HG02973 (cell line): ENCODE measurements at regions not wholly inside any gene's neighbourhood (a gene's known extent, or its start where the extent isn't known, plus 50 kb on each side); places are given as distances from the start of the nearest gene placed in this dataset.
"Not testable (repeated sequence)": the region's sequence is repeated elsewhere in the genome, so short reads cannot be mapped to it uniquely, and the experiment has no call there.

ENCODE experiments used
- ATAC-seq: cut with Tn5 transposase; IDR thresholded peaks from one replicate; pipeline ENCODE4 v1.9.1; 2021; ENCODE audit warnings: moderate library complexity; ENCODE audit not compliant: unreplicated experiment

- ATAC-seq, result no peak
Observed at GRCh38 chr7:13737563-13737962, 251.9 kb downstream of the ETV1 start.

- ATAC-seq, result no peak
Observed at GRCh38 chr7:13742126-13742525, 247.3 kb downstream of the ETV1 start.

DNA sequence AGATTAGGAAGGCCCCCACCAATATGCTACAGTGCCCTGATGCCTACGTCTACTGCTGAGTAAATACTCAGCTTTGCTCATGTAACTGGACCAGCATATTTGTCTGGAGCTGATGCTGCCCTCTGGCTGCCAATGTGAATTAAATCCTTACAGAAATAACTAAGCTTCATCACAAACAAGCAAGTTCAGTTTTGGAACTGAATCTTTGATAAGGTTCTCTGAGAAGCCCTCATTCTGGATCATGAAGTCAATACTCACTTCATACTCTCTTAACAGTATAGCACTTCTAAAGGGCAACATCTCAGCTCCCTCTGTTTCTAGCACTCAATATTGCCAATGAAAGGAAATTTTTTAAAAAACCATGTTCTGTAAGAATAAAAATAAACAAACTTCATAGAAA lies 246.7 kb downstream of the ETV1 start:
- ATAC-seq, result no peak

GRCh38 chr7:13743226-13743625 lies 246.2 kb downstream of the ETV1 start:
- no peak for ATAC-seq

- ATAC-seq, result no peak
Observed at GRCh38 chr7:13745530-13745929, 243.9 kb downstream of the ETV1 start.

- ATAC-seq, result no peak
Observed at GRCh38 chr7:13748998-13749397, 240.5 kb downstream of the ETV1 start.

GRCh38 chr7:13749636-13750035 lies 239.8 kb downstream of the ETV1 start:
- no peak for ATAC-seq

- no peak for ATAC-seq
Observed at GRCh38 chr7:13751766-13752165, 237.7 kb downstream of the ETV1 start.

DNA sequence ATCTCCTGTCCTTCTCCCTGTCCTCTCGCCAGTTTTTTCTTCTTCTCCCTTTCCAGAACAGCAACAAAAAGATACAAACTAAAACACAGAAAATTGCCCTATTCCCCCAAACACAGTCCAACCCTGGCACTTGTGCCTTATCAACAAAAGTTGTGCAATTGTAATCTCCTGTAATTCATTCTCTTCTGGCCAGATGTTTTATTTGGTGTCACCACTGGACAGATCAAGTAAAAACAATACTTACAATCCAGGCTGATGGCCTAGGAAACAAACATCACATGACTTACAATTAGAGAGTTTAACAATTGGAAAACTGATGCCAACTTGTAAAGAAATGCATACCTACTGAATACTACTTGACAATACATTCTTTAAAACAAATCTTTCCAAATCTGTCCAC lies 231.6 kb downstream of the ETV1 start:
- ATAC-seq, result no peak

DNA sequence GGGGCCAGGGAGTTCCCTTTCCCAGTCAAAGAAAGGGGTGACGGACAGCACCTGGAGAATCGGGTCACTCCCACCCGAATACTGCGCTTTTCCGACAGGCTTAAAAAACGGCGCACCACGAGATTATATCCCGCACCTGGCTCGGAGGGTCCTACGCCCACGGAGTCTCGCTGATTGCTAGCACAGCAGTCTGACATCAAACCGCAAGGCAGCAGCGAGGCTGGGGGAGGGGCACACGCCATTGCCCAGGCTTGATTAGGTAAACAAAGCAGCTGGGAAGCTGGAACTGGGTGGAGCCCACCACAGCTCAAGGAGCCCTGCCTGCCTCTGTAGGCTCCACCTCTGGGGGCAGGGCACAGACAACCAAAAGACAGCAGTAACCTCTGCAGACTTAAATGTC lies 223.6 kb downstream of the ETV1 start:
- not testable (repeated sequence) for ATAC-seq

DNA sequence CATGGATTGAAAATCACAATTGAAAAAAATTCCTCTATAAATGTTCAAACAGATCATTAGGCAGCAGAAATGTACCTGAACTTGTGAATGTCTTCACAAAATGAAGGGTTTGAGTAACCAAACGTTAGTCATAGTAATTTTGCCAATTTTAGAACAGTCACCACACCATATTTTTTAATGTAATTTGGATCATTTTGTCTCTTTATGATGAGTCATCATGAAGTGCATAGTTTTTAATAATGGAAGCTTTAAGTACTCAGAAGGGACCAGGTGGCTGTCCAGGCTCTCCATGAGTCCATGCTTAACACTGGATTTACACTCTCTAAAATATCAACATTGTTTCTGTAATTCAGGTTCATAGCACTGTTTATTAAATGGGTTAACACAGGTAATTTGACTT lies 219.2 kb downstream of the ETV1 start:
- no peak for ATAC-seq

- ATAC-seq, result no peak
Observed at GRCh38 chr7:13774976-13775375, 214.5 kb downstream of the ETV1 start.

DNA sequence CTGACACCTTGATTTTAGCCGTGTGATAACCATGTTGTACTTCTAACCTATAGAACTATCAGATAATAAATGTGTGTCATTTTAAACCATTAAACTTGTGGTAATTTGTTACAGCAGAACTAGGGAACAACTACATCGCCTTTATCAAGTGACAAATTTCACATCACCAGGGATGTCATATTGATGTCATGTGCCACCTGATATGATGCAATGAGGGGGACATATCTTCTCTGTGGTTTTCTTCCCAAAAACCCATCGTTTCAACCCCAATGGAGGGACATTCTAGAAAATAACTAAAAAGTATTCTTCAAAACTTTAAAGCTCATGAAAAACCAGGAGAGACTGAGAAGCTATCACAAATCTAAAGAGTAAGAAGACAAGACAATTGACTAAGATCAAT lies 212.2 kb downstream of the ETV1 start:
- ATAC-seq, result no peak

DNA sequence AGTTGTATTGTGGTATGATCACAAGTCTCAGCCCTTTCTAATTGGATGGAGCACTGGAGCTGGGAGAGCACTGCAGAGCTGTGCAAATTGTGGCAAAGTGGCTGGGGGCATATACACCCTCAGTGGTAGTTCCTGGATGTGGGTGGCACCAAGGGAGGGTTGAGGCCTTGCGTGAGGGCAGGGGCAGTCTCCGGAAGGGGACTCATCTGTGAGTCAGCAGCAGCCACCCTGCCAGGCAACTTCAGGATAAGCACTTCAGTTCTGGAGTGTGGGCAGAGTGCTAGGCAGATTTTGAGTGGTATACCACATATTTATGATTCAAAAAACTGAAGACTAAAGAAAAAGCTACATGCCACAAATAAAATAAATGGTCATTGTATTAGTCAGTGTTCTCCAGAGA lies 210.5 kb downstream of the ETV1 start:
- ATAC-seq, result no peak

DNA sequence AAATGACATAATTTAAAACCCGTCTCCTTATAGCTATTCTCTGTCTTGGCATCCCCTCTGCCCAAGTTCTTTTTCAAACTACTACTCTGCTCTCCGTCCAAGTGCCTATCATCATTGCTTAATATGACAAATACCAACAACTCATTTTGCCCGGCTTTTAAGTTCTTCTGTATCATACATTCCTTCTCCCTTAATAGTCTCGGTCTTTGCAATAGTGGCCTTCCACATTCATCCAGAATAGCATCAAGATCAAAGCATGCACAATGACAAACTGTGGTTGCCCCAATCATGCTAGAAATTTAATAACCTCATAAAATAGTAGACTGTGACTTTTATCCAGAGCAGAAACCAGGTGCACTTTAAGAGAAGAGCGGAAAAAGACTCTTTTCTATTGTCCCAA lies 198.9 kb downstream of the ETV1 start:
- ATAC-seq, result no peak

GRCh38 chr7:13792208-13792607 lies 197.3 kb downstream of the ETV1 start:
- no peak for ATAC-seq

DNA sequence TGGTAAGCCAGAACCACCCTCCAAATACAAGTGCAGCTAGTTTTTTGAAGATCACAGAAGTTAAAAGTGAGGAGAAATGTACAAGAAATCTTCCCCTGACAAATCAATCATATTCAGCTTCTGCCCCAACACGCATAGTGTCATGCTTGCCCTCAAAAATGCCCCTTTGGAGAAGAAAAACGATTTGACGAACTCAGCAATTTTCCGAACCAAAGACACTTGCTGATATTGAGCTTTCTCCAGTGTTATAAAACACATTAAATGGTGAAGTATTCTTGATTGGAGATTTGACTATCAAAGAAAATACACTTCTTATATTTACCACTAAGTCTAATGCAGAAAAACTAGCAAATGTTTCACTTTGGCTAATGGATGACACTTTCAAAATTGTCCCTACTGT lies 195.5 kb downstream of the ETV1 start:
- no peak for ATAC-seq

- ATAC-seq, result no peak
Observed at GRCh38 chr7:13794581-13794980, 194.9 kb downstream of the ETV1 start.

DNA sequence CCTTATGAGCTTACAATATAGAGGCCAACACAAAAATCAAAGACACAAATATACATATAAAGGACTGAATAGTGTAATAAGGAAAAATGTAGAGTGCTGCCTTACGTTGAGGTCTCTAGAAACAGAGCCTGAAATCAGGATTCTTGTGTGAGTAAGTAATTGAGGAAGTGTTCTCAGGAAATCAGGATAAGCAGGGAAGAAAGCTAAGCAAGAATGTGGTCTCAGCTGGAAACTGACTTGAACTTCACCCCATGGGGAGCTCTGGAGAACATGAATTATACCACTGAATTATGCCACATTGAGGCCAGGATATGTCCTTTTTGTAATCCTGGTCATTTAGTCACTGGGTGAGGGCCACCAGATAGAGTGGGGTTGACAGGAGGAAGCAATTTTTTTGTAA lies 191.9 kb downstream of the ETV1 start:
- no peak for ATAC-seq

- no peak for ATAC-seq
Observed at GRCh38 chr7:13800694-13801448, 188.6 kb downstream of the ETV1 start.

DNA sequence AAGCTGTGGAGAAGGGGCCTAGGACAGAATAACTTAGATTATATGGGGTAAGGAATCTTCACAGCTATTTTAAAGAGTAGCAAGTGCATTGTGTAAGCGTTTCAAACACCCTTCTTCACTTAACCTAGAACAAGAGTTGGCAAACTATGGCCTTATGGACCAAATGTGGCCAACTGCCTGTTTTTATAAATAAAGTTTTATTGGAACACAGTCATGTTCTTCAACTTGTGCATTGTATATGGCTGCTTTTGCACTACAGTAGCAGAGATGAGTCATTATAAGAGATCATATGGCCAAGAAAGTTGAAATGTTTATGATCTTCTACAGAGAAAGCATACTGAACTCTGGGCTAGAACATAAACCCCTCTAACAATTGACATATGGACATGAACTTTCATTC lies 187.8 kb downstream of the ETV1 start:
- ATAC-seq, result no peak

GRCh38 chr7:13802651-13803050 lies 186.8 kb downstream of the ETV1 start:
- ATAC-seq, result no peak

DNA sequence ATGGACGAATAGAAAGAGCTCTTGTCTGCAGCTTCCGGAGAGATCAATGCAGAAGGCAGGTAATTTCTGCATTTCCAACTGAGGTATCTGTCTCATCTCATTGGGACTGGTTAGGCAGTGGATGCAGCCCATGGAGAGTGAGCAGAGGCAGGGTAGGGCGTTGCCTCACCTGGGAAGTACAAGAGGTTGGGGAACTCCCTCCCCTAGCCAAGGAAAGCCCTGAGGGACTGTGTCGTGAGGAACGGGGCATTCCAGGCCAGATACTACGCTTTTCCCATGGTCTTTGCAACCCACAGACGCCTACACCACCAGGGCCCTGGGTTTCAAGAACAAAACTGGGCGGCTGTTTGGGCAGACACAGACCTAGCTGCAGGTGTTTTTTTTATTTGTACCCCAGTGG lies 186.3 kb downstream of the ETV1 start:
- ATAC-seq, result no peak
